Activated naive CD4-positive, alpha-beta T cell treated with anti-CD3 and anti-CD28 coated beads for 36 hours (primary cell): ENCODE measurements at regions not wholly inside any gene's neighbourhood (a gene's known extent, or its start where the extent isn't known, plus 50 kb on each side); places are given as distances from the start of the nearest gene placed in this dataset.

Source experiments
- CTCF ChIA-PET: fragments of 350-600 bp; sonication (Branson Sonifier 250); formaldehyde crosslinking; loops from one replicate; lab custom pipeline; 2021; ENCODE audit warnings: antibody characterized with exemption; lab: Charles Lee
- DNase-seq: peaks from one replicate; pipeline ENCODE4 v3.0.0-alpha.2; 2020
- H3K27ac Mint-ChIP-seq: one replicate; pipeline ENCODE4 v1.8.0; 2021; ENCODE audit warnings: mild to moderate bottlenecking, mixed read lengths
- H3K27me3 Mint-ChIP-seq: one replicate; pipeline ENCODE4 v1.8.0; 2021; ENCODE audit warnings: low read depth, mixed read lengths
- H3K36me3 Mint-ChIP-seq: one replicate; pipeline ENCODE4 v1.8.0; 2021; ENCODE audit warnings: low read depth, mixed read lengths
- H3K4me1 Mint-ChIP-seq: one replicate; pipeline ENCODE4 v1.8.0; 2021; ENCODE audit warnings: low read depth, mixed read lengths
- H3K4me3 Mint-ChIP-seq: one replicate; pipeline ENCODE4 v1.8.0; 2021; ENCODE audit warnings: mild to moderate bottlenecking, moderate library complexity, mixed read lengths
- H3K9me3 Mint-ChIP-seq: one replicate; pipeline ENCODE4 v1.8.0; 2021; ENCODE audit warnings: mixed read lengths
- intact Hi-C: fragments of 100-400 bp; cut with micrococcal nuclease; formaldehyde crosslinking; loops from one replicate; pipeline ENCODE4 v1.15.1; 2023

GRCh38 chr19:28960586-28960985 lies 252.4 kb downstream of the UQCRFS1 start:
- Mint-ChIP-seq H3K9me3 (no peaks in the 10 kb centered on the region), H3K36me3 (no peaks in the 10 kb centered on the region), H3K4me3 (no peak overlapping the region), H3K4me1 (no peaks in the 10 kb centered on the region), H3K27ac (no peak overlapping the region), H3K27me3 (no peaks in the 10 kb centered on the region)
- intact Hi-C loops, result no loop called here
- CTCF ChIA-PET, result no interaction called here
- DNase-seq, result no peak

DNA sequence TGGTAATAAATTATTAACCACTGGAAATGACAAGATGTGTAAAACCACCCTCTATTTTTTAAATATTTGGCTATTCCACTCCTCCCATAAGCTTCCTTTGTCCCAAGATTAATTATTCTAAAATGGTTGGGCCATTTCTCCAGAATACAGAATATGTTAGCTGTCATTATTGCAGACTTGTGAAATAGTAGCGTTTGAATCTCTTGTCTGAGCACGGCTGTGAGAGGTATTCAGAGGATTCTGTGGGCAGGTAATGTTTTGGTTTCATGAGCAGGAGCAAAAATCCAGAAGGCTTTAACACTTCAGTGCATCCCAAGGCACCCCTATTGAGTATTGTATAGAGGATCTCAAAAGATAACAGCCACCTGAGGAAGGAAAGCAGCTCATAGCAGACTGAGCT lies 256.0 kb downstream of the UQCRFS1 start:
- intact Hi-C loops, result no loop called here
- H3K9me3 Mint-ChIP-seq, result peaks cover 8% of the 10 kb centered on the region
- H3K36me3 Mint-ChIP-seq, result no peaks in the 10 kb centered on the region
- DNase-seq, result no peak
- CTCF ChIA-PET, result no interaction called here
- no peaks in the 10 kb centered on the region for H3K4me1 Mint-ChIP-seq
- no peak overlapping the region for H3K27ac Mint-ChIP-seq
- no peak overlapping the region for H3K4me3 Mint-ChIP-seq
- H3K27me3 Mint-ChIP-seq, result no peaks in the 10 kb centered on the region

- Mint-ChIP-seq H3K27me3 (no peaks in the 10 kb centered on the region), H3K4me1 (no peaks in the 10 kb centered on the region), H3K27ac (no peak overlapping the region), H3K36me3 (no peaks in the 10 kb centered on the region), H3K4me3 (no peak overlapping the region), H3K9me3 (peaks cover 8% of the 10 kb centered on the region)
- CTCF ChIA-PET, result no interaction called here
- no peak for DNase-seq
- intact Hi-C loops, result no loop called here
Measured at GRCh38 chr19:28956421-28956820, 256.5 kb downstream of the UQCRFS1 start.

DNA sequence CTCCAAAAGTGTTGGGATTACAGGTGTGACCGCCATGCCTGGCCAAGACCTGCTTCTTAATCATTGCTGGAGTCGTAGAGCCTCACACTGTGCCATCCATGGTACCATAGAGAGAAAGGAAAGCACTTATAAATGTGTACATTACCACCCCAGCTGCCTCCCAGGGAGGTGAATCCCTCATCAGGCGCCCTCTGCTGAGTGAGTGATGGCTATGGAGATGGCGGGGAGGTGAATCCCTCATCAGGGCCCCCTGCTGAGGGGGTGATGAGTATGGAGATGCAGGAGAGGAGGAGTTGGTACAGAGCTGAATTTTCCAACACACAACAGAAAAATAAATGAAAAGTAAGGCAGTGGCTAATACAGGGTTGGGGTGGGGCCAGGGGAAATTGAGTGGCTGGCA lies 263.4 kb downstream of the UQCRFS1 start:
- Mint-ChIP-seq H3K9me3 (peaks cover 8% of the 10 kb centered on the region), H3K36me3 (no peaks in the 10 kb centered on the region), H3K27me3 (no peaks in the 10 kb centered on the region), H3K4me3 (no peak overlapping the region), H3K4me1 (no peaks in the 10 kb centered on the region), H3K27ac (no peak overlapping the region)
- intact Hi-C loops, result no loop called here
- no peak for DNase-seq
- CTCF ChIA-PET, result no interaction called here

- intact Hi-C loops, result no loop called here
- CTCF ChIA-PET, result no interaction called here
Measured at GRCh38 chr19:28949027-28949426, 263.9 kb downstream of the UQCRFS1 start.

GRCh38 chr19:28948566-28948965 lies 264.4 kb downstream of the UQCRFS1 start:
- Mint-ChIP-seq H3K4me3 (no peak overlapping the region), H3K27ac (no peak overlapping the region)
- intact Hi-C loops, result no loop called here

More at GRCh38 chr19:28949027-28949426, 263.9 kb downstream of the UQCRFS1 start:
- Mint-ChIP-seq H3K4me1 (no peaks in the 10 kb centered on the region), H3K9me3 (peaks cover 4% of the 10 kb centered on the region), H3K36me3 (no peaks in the 10 kb centered on the region), H3K4me3 (no peak overlapping the region), H3K27me3 (no peaks in the 10 kb centered on the region), H3K27ac (no peak overlapping the region)
- no peak for DNase-seq

GRCh38 chr19:28948026-28948425 lies 264.9 kb downstream of the UQCRFS1 start:
- intact Hi-C loops, result no loop called here
- CTCF ChIA-PET, result no interaction called here
- no peak overlapping the region for H3K4me3 Mint-ChIP-seq
- H3K9me3 Mint-ChIP-seq, result no peaks in the 10 kb centered on the region
- H3K36me3 Mint-ChIP-seq, result no peaks in the 10 kb centered on the region
- H3K4me1 Mint-ChIP-seq, result no peaks in the 10 kb centered on the region
- DNase-seq, result no peak
- no peaks in the 10 kb centered on the region for H3K27me3 Mint-ChIP-seq
- H3K27ac Mint-ChIP-seq, result no peak overlapping the region

More at GRCh38 chr19:28948566-28948965, 264.4 kb downstream of the UQCRFS1 start:
- H3K4me1 Mint-ChIP-seq, result no peaks in the 10 kb centered on the region
- no peaks in the 10 kb centered on the region for H3K36me3 Mint-ChIP-seq
- no peak for DNase-seq
- H3K9me3 Mint-ChIP-seq, result peaks cover 3% of the 10 kb centered on the region
- H3K27me3 Mint-ChIP-seq, result no peaks in the 10 kb centered on the region
- CTCF ChIA-PET, result no interaction called here

DNA sequence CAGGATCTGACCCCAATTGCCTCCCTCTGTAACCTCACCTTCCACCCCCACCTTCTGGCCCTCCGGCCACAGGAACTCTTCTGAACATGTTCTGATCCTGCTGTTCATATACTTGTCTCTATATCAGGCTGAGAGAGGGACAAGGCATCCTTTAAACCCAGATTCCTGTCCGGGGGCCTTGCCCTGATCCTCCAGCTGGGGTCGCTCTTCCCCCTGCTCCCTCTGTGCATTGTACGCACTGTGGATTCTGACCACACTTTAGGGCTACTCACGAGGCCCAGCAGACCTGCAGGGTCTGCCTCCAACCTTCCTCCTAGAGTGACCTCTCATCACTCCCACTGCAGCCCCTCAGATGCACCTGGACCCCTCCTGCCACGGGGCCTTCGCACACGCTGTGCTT lies 269.3 kb downstream of the UQCRFS1 start:
- no peaks in the 10 kb centered on the region for H3K4me1 Mint-ChIP-seq
- CTCF ChIA-PET, result no interaction called here
- H3K36me3 Mint-ChIP-seq, result no peaks in the 10 kb centered on the region
- no peak for DNase-seq
- intact Hi-C loops, result no loop called here
- H3K27me3 Mint-ChIP-seq, result peaks cover 5% of the 10 kb centered on the region
- H3K27ac Mint-ChIP-seq, result no peak overlapping the region
- peaks cover 2% of the 10 kb centered on the region for H3K9me3 Mint-ChIP-seq
- no peak overlapping the region for H3K4me3 Mint-ChIP-seq

GRCh38 chr19:28941833-28942232 lies 271.1 kb downstream of the UQCRFS1 start:
- H3K27me3 Mint-ChIP-seq, result peaks cover 5% of the 10 kb centered on the region
- H3K4me3 Mint-ChIP-seq, result no peak overlapping the region
- no peak for DNase-seq
- H3K27ac Mint-ChIP-seq, result no peak overlapping the region
- intact Hi-C loops, result no loop called here
- no peaks in the 10 kb centered on the region for H3K4me1 Mint-ChIP-seq
- peaks cover 2% of the 10 kb centered on the region for H3K9me3 Mint-ChIP-seq
- CTCF ChIA-PET, result no interaction called here
- no peaks in the 10 kb centered on the region for H3K36me3 Mint-ChIP-seq

DNA sequence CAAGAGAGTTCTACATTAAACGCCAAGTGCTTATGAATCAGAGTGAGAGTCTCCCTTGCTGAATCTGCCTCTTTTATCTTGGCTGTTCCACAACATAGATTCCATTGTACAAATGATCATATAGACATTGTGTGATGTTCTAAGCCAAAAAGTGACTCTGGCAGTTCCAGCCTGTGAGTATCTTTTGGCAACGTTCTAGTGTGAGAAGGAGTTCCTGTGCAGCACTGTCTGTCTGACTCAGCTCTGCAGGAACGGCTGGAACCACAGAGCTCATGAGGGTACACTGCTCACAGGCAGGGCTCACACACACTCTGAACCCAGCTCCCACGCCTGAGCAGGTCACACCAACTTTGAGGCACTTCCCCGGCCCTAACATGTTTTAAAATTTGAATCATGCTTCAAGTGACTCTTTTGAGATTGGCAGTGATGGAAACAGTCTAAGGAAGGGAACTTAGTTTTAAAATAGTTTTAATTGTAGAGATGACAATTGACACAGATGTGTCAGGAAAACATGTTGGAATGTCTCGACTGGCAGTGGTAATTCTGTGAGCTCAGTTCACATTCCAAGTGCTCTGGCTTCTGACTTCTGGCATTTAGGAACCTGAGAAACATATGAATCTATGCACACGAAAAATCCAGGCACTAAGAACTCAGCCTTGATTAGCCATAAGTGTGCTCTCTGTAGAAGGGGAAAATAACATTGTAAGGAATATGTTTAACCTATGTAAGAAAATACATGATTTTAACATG lies 272.0 kb downstream of the UQCRFS1 start:
- Mint-ChIP-seq H3K4me1 (no peaks in the 10 kb centered on the region), H3K9me3 (peaks cover 2% of the 10 kb centered on the region), H3K4me3 (no peak overlapping the region), H3K36me3 (no peaks in the 10 kb centered on the region), H3K27me3 (peaks cover 5% of the 10 kb centered on the region), H3K27ac (no peak overlapping the region)
- intact Hi-C loops, result no loop called here
- DNase-seq, result no peak
- CTCF ChIA-PET, result no interaction called here

GRCh38 chr19:28939236-28939635 lies 273.7 kb downstream of the UQCRFS1 start:
- no peaks in the 10 kb centered on the region for H3K36me3 Mint-ChIP-seq
- intact Hi-C loops, result no loop called here
- CTCF ChIA-PET, result no interaction called here
- H3K4me3 Mint-ChIP-seq, result no peak overlapping the region
- no peaks in the 10 kb centered on the region for H3K4me1 Mint-ChIP-seq
- H3K27ac Mint-ChIP-seq, result no peak overlapping the region
- DNase-seq, result no peak
- peaks cover 5% of the 10 kb centered on the region for H3K27me3 Mint-ChIP-seq
- peaks cover 2% of the 10 kb centered on the region for H3K9me3 Mint-ChIP-seq

- Mint-ChIP-seq H3K4me1 (no peaks in the 10 kb centered on the region), H3K27ac (no peak overlapping the region), H3K36me3 (no peaks in the 10 kb centered on the region), H3K9me3 (peaks cover 2% of the 10 kb centered on the region), H3K4me3 (no peak overlapping the region), H3K27me3 (peaks cover 3% of the 10 kb centered on the region)
- CTCF ChIA-PET, result no interaction called here
- intact Hi-C loops, result no loop called here
- no peak for DNase-seq
Measured at GRCh38 chr19:28936001-28936400, 276.9 kb downstream of the UQCRFS1 start.

DNA sequence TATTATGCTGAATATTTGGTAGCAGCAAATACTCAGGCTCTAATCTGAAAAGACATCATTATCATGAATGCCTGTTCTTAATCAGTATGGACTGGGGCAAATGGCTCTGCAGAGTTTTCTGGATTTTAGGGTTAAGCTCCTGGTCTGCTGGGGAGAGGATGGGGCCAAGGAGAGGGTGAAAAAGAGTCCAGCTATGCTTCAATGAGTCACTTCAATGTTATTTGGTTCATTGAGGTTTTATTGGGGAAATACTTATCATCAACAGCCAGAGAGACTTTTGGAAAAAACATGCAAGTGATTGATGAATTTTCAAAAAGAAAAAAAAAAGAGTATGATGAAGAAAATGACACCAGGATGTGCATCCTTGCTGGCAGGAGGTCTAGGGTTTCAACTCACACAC lies 278.3 kb downstream of the UQCRFS1 start:
- no peak for DNase-seq
- peaks cover 2% of the 10 kb centered on the region for H3K9me3 Mint-ChIP-seq
- CTCF ChIA-PET, result no interaction called here
- no peaks in the 10 kb centered on the region for H3K4me1 Mint-ChIP-seq
- no peaks in the 10 kb centered on the region for H3K36me3 Mint-ChIP-seq
- H3K4me3 Mint-ChIP-seq, result no peak overlapping the region
- H3K27ac Mint-ChIP-seq, result no peak overlapping the region
- intact Hi-C loops, result no loop called here
- no peaks in the 10 kb centered on the region for H3K27me3 Mint-ChIP-seq
